HG03460 (cell line): ENCODE measurements at regions not wholly inside any gene's neighbourhood (a gene's known extent, or its start where the extent isn't known, plus 50 kb on each side); places are given as distances from the start of the nearest gene placed in this dataset.

Source experiments
- ATAC-seq: cut with Tn5 transposase; IDR thresholded peaks from one replicate; pipeline ENCODE4 v1.9.1; 2021; ENCODE audit not compliant: unreplicated experiment

GRCh38 chr6:97790926-97791590 lies 508.0 kb upstream of the MMS22L start:
- ATAC-seq: no peak

- ATAC-seq: no peak
Measured at GRCh38 chr6:97805596-97805995, 522.6 kb upstream of the MMS22L start.

- no peak for ATAC-seq
Measured at GRCh38 chr6:97812940-97813339, 529.9 kb upstream of the MMS22L start.

GRCh38 chr6:97813889-97814567 lies 531.0 kb upstream of the MMS22L start:
- ATAC-seq: no peak

GRCh38 chr6:97815301-97815812 lies 532.3 kb upstream of the MMS22L start:
- ATAC-seq: no peak

- no peak for ATAC-seq
Measured at GRCh38 chr6:97816526-97816925, 533.5 kb upstream of the MMS22L start.

GRCh38 chr6:97819710-97820109 lies 536.7 kb upstream of the MMS22L start:
- ATAC-seq: no peak

- no peak for ATAC-seq
Measured at GRCh38 chr6:97820400-97820799, 537.4 kb upstream of the MMS22L start.

- ATAC-seq: no peak
Measured at GRCh38 chr6:97822632-97823031, 539.6 kb upstream of the MMS22L start.

- ATAC-seq: no peak
Measured at GRCh38 chr6:97841763-97842162, 558.7 kb upstream of the MMS22L start.

- ATAC-seq: no peak
Measured at GRCh38 chr6:97842521-97842920, 559.5 kb upstream of the MMS22L start.

- ATAC-seq: no peak
Measured at GRCh38 chr6:97849390-97849789, 566.4 kb upstream of the MMS22L start.

- no peak for ATAC-seq
Measured at GRCh38 chr6:97850458-97851212, 567.6 kb upstream of the MMS22L start.

GRCh38 chr6:97863697-97864096 lies 580.7 kb upstream of the MMS22L start:
- ATAC-seq: no peak

GRCh38 chr6:97864366-97864765 lies 581.4 kb upstream of the MMS22L start:
- no peak for ATAC-seq

- ATAC-seq: no peak
Measured at GRCh38 chr6:97864826-97865225, 581.8 kb upstream of the MMS22L start.

- no peak for ATAC-seq
Measured at GRCh38 chr6:97865612-97866011, 582.6 kb upstream of the MMS22L start.

GRCh38 chr6:97866616-97867015 lies 583.6 kb upstream of the MMS22L start:
- no peak for ATAC-seq

- no peak for ATAC-seq
Measured at GRCh38 chr6:97867177-97867576, 584.2 kb upstream of the MMS22L start.

GRCh38 chr6:97870273-97870672 lies 587.3 kb upstream of the MMS22L start:
- ATAC-seq: no peak

GRCh38 chr6:97876711-97877110 lies 593.7 kb upstream of the MMS22L start:
- no peak for ATAC-seq

GRCh38 chr6:97882755-97883154 lies 599.7 kb upstream of the MMS22L start:
- no peak for ATAC-seq
